Right atrium auricular region (tissue), 2 donors: ENCODE measurements at regions not wholly inside any gene's neighbourhood (a gene's known extent, or its start where the extent isn't known, plus 50 kb on each side); places are given as distances from the start of the nearest gene placed in this dataset.

ENCODE experiments used
- DNase-seq: peaks from one replicate; pipeline ENCODE4 v3.0.0-alpha.2; 2019; ENCODE audit warnings: low spot score
- H3K27ac ChIP-seq, 2 donors: fragments of 200-600 bp; sonication (generic); 1 replicate in 1 of 2; 2 replicates in 1 of 2; pipeline ENCODE4 v1.5.1; 2016 to 2019
- H3K27me3 ChIP-seq, 2 donors: fragments of 200-600 bp; sonication (generic); one replicate each; pipeline versions ENCODE4 v1.5.1 to v1.6.0; 2017 to 2019
- H3K36me3 ChIP-seq: fragments of 200-600 bp; sonication (generic); one replicate; pipeline ENCODE4 v1.5.1; 2016
- H3K4me1 ChIP-seq, 2 donors: fragments of 200-600 bp; sonication (generic); one replicate each; pipeline versions ENCODE4 v1.5.1 to v1.6.0; 2017 to 2019
- H3K4me3 ChIP-seq, 2 donors: fragments of 200-600 bp; sonication (generic); 1 replicate in 1 of 2; 2 replicates in 1 of 2; pipeline ENCODE4 v1.5.1; 2017 to 2019; ENCODE audit warnings: mild to moderate bottlenecking in 1 of 2, moderate library complexity in 1 of 2
- H3K9me3 ChIP-seq, 2 donors: fragments of 200-600 bp; sonication (generic); one replicate each; pipeline ENCODE4 v1.5.1; 2019
- CTCF ChIP-seq, 2 donors: fragments of 200-600 bp; sonication (generic); IDR thresholded peaks; one replicate each; pipeline ENCODE4 v1.5.1; 2019; ENCODE audit warnings: antibody characterized with exemption in 2 of 2

GRCh38 chr9:86531273-86531970 lies 177.2 kb upstream of the TUT7 start:
- Histone ChIP-seq H3K36me3 (no peaks in the 10 kb centered on the region), H3K27ac (no peak overlapping the region), H3K27me3 (no peaks in the 10 kb centered on the region), H3K4me1 (no peaks in the 10 kb centered on the region), H3K4me3 (no peak overlapping the region), H3K9me3 (no peaks in the 10 kb centered on the region)
- no peak for TF ChIP-seq CTCF (IDR thresholded peaks at IDR 0.05)
- DNase-seq: no peak

- Histone ChIP-seq H3K27me3 (no peaks in the 10 kb centered on the region), H3K36me3 (no peaks in the 10 kb centered on the region), H3K4me1 (no peaks in the 10 kb centered on the region), H3K4me3 (no peak overlapping the region), H3K27ac (no peak overlapping the region), H3K9me3 (no peaks in the 10 kb centered on the region)
- no peak for DNase-seq
- TF ChIP-seq CTCF (IDR thresholded peaks at IDR 0.05): no peak
Observed at GRCh38 chr9:86529496-86530275, 175.5 kb upstream of the TUT7 start.

- TF ChIP-seq CTCF (IDR thresholded peaks at IDR 0.05): no peak
- no peak overlapping the region for H3K4me3 ChIP-seq
- H3K36me3 ChIP-seq: no peaks in the 10 kb centered on the region
- no peaks in the 10 kb centered on the region for H3K27me3 ChIP-seq
- no peak overlapping the region for H3K27ac ChIP-seq
- H3K9me3 ChIP-seq: no peaks in the 10 kb centered on the region
- no peaks in the 10 kb centered on the region for H3K4me1 ChIP-seq
- DNase-seq: no peak
Observed at GRCh38 chr9:86526021-86526420, 171.8 kb upstream of the TUT7 start.

- TF ChIP-seq CTCF (IDR thresholded peaks at IDR 0.05): no peak
- Histone ChIP-seq H3K4me1 (no peaks in the 10 kb centered on the region), H3K9me3 (no peaks in the 10 kb centered on the region), H3K27ac (no peak overlapping the region), H3K4me3 (no peak overlapping the region), H3K27me3 (no peaks in the 10 kb centered on the region), H3K36me3 (no peaks in the 10 kb centered on the region)
- DNase-seq: no peak
Observed at GRCh38 chr9:86525182-86525581, 171.0 kb upstream of the TUT7 start.

- TF ChIP-seq CTCF (IDR thresholded peaks at IDR 0.05): no peak
- no peaks in the 10 kb centered on the region for H3K27me3 ChIP-seq
- H3K4me3 ChIP-seq: no peak overlapping the region
- H3K4me1 ChIP-seq: no peaks in the 10 kb centered on the region
- H3K9me3 ChIP-seq: no peaks in the 10 kb centered on the region
- H3K36me3 ChIP-seq: no peaks in the 10 kb centered on the region
- no peak overlapping the region for H3K27ac ChIP-seq
- no peak for DNase-seq
Observed at GRCh38 chr9:86521977-86522376, 167.8 kb upstream of the TUT7 start.
